Right renal pelvis (tissue), 4 donors: ENCODE measurements at regions not wholly inside any gene's neighbourhood (a gene's known extent, or its start where the extent isn't known, plus 50 kb on each side); places are given as distances from the start of the nearest gene placed in this dataset.
A peak's percentile ranks its signal among the peaks of the same experiment; 100 is the strongest.
"Not testable (repeated sequence)": the region's sequence is repeated elsewhere in the genome, so short reads cannot be mapped to it uniquely, and the experiment has no call there.

Experiments
- DNase-seq, 4 donors: peaks; one replicate each; pipeline ENCODE4 v3.0.0-alpha.2; 2013; ENCODE audit warnings: low read depth in 4 of 4, low spot score in 3 of 4, missing footprints in 1 of 4

DNA sequence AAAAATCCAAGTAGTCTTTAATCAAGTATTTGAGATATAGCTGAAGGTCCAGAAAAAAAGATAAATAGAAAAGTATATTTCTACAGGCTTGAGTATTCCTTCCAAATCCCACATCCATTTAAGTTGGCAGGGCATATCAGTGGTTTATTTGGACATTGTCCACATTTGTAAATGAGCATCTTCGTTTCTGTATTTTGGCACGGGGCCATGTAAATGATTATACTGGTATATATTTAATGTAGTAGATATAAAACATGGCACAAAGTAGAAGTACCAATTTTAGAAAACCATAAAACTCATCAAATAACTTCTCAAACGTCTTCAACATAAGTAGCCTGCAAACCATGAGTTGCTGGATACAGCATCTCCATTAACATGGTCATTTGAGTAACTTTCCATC, 437.4 kb upstream of the SOX5 start:
- no peak for DNase-seq

DNA sequence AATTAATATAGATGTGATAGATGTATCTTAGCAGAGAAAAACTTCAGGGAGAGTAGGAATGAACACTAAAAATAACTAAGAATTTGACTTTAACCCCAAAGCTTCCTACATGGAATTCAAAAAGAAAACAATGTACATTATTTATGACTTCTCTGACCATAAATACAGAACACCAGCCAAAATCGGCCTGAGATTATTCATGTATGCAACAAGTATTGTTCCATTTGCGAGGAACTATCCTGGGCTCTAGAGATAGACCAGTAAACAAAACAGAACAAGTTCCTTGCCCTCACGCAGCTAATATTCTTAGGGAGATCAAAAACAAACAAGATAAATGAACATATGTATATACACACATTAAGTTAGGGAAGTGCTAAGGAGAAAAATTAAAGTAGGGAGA, 432.3 kb upstream of the SOX5 start:
- no peak for DNase-seq

DNA sequence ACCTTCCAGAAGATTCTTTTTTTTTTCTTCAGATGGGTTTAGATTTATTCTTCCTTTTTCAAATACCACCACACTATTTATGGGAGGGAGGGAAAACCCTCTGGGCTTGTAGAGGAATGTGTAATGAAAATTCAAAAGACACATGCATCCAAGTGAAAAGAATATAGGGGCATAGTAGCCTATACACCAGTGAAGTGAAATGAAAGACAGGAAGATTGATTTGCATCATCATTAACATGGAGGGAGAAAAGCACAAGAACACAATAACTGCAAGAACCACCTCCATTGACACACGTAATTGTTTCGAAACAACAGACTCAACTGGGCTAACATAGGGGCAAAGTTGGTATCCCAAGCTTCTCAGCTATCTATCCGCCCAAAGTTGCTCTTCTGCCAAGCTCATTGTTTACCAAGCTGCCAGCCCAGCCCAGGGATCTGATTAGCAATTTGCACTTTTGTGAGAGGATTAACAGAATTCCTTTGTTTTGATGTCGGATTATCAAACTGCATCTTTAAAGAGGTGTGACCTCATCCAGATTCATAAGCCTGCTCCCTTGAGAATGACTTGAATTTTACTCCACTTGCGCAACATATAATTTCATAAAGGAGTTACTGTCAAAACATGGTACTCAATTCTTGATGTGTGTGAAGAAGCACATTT, 430.5 kb upstream of the SOX5 start:
- DNase-seq: no peak

DNA sequence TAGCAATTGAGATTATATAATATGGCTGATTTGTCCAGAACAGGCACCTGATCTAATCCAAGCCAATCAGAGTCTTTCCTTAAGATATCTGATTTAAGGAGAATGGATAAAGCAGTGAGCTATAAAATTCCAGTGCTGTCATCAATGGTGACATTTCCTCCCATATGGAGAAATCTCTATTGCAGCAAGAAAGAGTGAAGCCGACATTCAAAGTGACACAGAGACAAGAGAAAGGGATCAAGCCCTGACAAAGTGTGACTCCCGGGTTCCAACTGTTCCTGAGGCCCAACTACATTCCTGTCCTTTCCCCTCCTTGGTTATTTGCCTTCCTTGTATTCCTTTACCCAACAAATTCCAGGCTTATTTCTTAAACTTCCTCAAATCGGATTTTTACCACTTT, 430.0 kb upstream of the SOX5 start:
- DNase-seq: no peak

DNA sequence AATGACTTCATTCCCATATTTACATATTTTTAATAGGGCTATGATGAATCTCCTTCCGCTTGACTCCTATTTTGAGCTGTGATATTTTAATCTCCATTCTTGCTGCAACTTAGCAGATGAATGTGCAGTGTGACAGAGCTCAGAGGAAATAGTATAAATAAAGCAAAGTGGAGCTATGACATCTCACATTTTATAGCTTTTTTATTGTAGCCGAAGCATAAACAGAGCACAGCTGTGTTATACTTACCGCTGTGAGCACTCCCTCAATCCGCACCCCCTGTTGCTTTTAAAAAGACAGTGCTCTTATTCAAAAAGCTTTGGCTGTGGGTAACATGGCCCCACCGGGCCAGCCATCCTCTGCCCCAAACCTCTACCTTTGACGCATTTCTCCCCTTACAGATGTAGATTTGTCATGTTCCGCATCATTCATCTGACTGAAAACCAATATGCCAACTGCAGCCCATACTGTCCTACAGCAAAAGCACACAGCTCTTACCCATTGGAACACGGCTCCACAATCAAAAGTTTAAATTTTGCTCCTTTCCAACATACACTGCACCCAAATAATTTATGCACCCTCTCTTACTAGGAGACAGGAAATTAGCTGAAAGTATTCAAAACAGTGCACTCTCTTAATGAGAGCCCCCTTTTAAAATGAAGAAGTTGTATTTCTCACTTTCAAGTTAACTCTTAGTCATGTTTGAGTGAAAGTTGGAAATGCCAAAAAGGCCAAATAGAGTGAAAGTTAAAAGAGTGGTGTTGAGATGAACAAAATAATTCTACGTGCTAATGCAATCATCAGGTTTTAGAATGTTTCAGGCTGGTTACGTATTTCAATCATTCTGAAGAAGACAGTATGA, 429.3 kb upstream of the SOX5 start:
- peak; percentile 33 to 62 (median 40) for DNase-seq

DNA sequence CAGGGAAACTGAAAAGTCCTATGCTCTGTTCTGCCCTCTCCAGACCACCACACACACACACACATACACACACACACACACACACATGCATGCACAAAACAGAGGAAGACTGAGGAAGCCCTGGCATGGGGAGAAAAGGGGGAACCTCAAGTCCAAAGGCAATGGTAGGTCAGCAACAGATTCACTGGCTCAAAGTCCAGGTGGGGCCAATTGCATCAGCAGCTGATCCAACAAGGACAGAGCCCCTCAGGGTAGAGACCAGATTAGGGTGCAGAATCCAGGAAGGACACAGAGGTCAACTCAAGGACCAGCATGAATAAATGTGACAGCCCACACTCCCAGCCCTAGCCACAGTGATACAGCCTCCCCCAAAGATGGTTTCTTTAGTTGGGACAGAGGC, 425.0 kb upstream of the SOX5 start:
- no peak for DNase-seq

DNA sequence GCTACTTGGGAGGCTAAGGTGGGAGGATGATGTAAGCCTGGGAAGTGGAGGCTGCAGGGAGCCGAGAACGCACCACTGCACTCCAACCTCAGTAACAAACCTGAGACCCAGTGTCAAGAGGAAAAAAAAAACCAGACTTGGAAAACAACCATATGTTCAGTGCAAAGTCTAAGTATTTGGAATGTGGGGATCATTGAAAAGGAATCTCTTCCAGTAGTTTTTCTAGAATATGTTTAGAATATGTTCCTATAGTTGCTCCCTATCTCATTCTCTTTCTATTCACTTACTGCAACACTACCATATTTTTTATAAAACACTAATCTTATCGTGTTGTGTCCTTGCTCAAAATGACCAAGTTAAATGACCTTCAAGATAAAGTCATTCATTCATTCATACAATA, 423.5 kb upstream of the SOX5 start:
- DNase-seq: no peak

DNA sequence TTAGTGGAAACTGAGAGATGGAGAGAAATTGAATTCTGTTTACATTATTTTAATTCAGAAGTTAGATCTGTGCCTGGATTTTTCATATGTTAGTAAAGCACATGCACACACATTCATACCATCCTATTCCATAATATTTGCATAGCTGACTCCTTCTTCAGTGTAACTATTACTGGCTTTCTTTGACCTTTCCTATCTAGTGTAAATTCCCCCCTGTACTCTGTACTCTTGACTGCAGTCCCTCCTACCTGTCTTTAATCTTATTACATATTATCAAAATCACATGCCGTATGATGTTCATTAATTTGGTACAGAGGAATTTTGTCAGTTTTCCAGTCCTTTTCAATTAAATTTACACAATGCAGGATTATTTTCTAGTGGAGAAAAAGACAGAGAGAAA, 417.0 kb upstream of the SOX5 start:
- DNase-seq: no peak

DNA sequence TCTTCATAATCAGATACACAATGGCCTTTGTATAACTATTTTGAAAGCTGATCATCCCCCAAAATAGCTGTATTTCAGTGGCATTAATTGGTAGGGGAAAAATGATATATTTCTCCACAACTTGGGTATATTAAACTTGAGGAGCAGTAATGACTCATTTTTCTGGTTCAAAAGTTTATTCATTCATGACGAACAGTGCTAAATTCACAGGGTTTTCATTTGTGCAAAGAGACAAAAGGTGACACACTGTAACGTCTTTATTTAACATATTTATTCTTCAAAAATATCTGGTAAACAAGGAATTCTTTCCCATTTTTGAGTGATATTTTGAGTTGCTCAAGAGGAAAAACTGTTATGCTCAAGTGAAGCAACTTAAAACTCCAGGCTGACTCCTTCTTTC, 415.5 kb upstream of the SOX5 start:
- no peak for DNase-seq

DNA sequence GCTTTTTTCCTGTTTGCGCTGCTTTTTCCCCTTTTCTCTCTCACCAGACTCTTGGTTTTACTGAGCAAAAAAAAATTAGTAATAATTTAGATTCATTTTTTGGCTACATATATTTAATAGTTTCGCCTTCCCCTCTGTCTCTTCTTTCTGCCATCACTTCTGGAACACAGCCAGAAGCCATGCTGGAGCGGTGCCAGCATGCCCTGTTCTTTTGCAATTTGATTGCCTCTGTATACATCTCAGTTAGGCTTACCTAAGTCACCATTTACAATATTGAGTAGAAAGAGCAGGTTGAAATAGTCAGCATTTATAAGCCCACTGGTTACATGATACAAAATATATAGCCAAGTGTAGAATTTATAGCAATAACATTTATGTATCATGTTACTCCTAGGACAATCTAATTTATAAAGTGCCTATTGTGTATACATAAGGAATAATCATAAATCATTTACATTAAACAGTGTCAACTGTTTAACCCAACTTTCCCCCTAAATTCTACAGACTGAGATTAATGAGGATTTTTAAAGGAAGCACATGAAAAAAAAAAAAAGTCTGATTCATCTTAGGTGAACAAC, 413.8 kb upstream of the SOX5 start:
- DNase-seq: no peak

DNA sequence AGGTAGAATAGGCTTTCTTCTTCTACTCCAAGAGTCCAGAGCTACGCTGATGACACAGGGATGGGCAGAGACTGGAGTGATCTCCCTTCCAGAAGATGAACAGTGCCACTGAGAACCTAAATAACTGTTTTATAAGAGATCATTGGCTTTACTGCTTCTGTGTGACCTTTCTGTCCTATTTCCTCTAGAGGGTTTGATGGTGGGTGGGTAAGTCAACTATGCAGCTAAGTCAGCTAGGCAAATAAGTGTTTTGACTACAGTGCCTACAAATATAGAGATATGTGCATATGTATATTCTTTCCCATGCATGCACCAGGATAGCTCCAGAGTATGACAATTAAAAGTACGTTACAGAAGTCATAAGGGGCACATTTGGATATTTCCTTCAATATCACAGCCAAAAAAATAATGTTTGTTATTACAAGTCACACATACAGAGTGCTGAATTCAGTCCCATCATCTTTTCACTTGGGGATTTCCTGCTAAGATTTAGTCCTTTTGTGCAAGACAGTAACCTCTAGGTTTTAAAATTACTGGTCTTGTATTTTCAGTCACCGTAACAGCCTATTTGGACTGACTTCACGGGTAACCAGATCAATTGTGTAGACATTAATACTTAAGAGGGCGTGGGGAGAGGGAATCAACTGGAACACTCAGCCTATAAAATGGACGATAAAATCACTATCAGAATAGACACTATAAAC, 412.6 kb upstream of the SOX5 start:
- DNase-seq: no peak

DNA sequence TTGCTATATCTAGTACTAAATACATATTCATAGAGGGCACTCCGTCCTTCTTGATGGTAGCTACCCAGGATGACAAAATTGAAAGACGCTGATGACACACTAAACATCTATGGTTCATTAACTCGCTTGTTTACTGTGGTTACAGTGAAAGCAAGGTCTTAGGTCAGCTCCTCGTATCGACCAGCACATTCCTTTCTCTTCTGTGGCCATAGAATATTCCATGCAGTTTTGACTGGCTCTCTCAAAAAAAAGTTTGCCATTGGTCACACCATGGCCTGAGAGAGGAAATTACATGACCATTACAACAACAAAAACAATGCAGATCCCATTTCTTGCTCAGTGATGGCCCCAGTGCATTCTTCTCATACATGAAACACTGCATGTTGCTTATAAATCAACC, 411.4 kb upstream of the SOX5 start:
- no peak for DNase-seq

DNA sequence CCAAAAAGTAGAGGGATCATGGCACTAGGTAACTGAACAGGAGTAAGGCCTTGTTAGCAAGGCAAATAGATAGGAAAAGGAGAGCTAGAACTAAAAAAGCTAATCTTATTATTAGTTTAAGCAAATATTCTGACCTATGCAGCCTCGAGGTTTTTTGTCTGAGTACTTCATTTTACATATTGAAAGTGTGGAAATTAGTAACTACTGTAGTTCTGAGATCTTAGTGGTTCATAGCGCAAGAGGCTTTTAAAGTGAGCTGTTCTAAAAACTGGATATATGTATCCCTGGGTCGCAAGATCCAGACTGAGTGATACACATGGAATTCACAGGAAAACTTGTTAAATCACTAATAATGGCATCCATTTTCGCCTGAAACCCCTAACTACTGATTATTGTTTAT, 411.0 kb upstream of the SOX5 start:
- no peak for DNase-seq

DNA sequence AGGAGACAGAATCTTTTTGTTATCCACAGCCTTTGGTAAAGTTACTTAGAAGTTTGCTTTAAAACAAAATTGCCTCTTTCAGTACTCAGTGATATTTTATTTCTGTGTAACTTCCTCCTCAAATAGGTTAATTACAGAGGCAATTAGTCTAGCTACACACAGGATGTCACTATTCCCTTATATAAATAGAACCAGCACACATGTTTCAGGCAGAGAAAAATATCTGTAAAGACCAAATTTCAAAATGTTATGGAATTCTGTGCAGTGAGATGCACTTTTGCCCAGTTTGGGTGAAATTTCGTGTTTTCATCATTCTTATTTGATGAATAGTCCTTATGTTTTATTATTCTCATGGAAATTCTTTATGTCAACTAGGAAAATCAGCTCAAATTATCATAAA, 410.6 kb upstream of the SOX5 start:
- DNase-seq: no peak

DNA sequence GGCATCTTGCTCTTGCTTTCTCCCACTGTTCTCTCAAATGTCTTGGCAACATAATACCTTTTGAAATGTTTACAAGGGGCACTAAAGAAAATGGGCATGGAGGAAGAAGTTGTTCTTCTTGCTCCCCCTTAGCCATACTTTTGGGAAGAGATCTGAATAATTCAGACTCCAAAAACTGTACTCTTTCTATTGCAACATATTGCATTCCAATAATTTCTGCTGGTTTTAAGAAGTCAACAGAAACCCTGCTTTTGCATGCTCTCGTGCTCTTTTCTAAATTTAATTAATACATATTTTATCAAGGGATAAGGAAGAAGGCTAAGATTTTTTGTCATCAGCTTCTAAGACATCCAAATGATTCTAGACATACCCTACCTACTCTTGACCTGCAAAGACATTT, 409.9 kb upstream of the SOX5 start:
- DNase-seq: no peak

DNA sequence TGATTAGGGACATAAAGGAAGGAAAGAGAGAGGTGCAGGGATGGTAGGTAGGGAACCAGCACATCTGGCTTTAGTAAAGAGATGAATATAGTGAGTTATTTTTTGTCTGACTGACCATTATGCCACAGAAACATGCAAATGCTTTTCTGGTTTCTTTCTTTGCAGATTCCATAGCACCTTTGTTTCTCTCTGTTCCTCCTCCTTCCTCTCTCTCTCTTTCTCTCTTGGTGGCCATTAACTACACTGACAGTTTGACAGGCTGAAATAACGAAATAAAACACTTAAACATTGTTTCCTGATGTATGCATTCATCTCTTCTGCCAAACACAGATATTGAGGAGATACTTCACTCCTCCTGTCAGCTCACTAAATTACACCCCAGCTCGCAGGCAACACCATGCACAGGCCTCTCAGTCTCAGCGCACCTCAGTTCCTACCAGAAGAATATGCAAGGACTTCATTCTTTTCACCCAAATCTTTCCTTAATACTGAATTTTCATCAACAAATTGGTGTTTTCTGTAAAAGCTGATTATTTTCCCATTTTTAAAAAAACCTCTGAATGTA, 406.9 kb upstream of the SOX5 start:
- DNase-seq: no peak

DNA sequence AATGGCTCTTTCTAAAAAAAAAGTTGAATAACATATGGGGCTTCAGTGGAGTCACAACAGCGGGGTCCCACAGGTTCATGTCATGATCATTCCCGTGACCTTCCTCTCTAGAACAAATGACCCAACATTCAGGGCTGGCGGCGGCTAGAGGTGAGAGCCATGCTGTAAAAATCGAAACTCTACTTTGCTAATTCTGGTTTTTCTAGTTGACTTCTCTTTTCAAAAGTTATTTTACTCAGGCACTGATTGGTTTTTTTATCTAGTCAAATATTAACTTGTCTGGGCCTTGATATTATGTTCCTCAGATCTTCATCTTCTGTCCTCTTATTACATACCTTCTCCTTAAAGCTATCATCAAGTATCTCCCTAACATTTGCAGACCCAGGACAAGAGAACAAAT, 402.9 kb upstream of the SOX5 start:
- DNase-seq: no peak

DNA sequence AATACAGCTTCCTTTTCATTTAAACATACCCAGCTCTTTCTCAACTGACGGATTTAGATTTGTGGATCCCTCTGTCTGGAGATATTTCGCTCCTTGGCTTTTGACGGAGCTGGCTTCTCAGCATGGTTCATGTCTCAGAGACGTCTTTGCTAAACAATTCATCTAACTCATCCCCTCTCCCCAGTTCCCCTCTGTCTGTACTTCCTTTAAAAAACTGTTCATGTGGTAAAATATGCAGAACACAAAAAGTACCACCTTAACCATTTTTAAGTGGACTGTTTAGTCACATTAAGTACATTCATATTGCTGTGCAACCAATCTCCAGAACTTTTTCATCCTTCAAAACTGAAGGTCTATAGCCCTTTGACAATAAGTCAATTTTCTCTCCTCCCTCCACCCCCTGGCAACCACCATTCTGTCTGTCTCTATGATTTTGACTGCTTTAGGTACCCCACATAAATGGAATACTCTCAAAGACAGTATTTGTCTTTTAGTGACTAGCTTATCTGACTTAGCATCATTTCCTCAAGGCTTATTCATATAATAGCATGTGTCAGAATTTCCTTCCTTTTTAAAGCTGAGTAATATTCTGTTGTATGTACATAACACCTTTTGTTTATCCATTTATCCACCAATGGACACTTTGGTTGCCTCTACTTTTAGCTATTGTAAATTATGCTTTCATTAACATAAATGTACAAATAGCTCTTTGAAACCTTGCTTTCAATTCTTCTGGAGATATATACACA, 399.8 kb upstream of the SOX5 start:
- no peak for DNase-seq

DNA sequence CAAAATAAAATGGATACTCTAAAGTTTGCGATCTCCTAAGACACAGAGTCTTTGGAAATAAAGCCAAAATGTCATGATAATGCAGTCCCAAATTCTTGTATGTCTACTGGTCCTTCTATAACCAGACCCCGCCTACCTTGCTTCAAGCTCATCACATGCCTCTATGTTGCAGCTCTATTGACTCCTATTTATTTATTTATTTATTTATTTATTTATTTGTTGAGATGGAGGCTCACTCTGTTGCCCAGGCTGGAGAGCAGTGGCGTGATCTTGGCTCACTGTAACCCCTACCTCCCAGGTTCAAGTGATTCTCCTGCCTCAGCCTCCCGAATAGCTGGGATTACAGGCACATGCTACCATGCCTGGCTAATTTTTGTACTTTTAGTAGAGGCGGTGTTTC, 398.7 kb upstream of the SOX5 start:
- DNase-seq: not testable (repeated sequence)

DNA sequence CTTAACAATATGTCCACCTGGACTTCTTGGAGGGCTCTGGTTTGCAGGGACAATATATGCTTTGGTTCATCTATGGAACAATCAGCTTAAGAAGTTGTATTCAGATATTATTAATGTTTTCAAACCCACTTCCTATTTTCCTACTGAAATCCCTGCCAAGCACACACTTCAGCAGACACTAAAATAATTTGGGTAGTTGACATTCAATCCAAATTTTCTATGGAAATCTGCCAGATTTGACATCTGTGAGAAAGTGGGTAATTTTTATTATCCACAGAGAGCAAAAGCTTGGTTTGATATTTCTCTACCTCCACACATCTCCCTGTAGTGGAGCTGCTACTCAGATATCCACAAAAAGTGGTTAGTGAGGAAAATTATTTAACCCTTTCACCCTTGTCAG, 378.8 kb upstream of the SOX5 start:
- no peak for DNase-seq
